ENCODE measurements at regions not wholly inside any gene's neighbourhood (a gene's known extent, or its start where the extent isn't known, plus 50 kb on each side); places are given as distances from the start of the nearest gene placed in this dataset.

DNA sequence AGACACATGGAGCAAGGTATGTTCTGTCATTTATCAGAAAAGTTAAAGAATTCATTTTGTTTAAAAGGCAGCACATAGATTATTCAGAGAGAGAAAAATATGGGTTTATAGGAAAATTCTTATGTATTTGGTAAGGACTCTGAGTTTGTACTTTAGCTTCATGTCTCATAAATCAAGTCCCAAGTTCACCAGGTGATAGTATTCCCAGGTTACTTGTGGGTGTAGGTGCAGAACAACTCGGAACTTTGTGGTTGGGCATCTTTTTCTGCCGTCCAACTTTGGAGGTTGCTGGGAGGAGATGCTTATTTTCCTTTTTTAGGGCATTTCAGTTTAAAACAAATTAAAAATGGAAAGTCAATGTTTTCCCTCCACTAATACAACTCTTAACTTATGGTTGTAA, 269.8 kb upstream of the DMRT1 start:
- TF ChIP-seq, protein P1, sequence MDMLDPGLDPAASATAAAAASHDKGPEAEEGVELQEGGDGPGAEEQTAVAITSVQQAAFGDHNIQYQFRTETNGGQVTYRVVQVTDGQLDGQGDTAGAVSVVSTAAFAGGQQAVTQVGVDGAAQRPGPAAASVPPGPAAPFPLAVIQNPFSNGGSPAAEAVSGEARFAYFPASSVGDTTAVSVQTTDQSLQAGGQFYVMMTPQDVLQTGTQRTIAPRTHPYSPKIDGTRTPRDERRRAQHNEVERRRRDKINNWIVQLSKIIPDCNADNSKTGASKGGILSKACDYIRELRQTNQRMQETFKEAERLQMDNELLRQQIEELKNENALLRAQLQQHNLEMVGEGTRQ (IDR thresholded peaks at IDR 0.05) = no peak
- TF ChIP-seq POLR2A (IDR thresholded peaks at IDR 0.05; ENCODE audit: low read length) = no peak
- TF ChIP-seq, protein P2, sequence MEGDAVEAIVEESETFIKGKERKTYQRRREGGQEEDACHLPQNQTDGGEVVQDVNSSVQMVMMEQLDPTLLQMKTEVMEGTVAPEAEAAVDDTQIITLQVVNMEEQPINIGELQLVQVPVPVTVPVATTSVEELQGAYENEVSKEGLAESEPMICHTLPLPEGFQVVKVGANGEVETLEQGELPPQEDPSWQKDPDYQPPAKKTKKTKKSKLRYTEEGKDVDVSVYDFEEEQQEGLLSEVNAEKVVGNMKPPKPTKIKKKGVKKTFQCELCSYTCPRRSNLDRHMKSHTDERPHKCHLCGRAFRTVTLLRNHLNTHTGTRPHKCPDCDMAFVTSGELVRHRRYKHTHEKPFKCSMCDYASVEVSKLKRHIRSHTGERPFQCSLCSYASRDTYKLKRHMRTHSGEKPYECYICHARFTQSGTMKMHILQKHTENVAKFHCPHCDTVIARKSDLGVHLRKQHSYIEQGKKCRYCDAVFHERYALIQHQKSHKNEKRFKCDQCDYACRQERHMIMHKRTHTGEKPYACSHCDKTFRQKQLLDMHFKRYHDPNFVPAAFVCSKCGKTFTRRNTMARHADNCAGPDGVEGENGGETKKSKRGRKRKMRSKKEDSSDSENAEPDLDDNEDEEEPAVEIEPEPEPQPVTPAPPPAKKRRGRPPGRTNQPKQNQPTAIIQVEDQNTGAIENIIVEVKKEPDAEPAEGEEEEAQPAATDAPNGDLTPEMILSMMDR (IDR thresholded peaks at IDR 0.05) = no peak
- TF ChIP-seq SREBF2 (IDR thresholded peaks at IDR 0.05) = no peak
- TF ChIP-seq MAFK (IDR thresholded peaks at IDR 0.05; ENCODE audit: partially characterized antibody) = no peak
- no peak for TF ChIP-seq CHD4 (IDR thresholded peaks at IDR 0.05; ENCODE audit: borderline replicate concordance)
- TF ChIP-seq, protein P3, sequence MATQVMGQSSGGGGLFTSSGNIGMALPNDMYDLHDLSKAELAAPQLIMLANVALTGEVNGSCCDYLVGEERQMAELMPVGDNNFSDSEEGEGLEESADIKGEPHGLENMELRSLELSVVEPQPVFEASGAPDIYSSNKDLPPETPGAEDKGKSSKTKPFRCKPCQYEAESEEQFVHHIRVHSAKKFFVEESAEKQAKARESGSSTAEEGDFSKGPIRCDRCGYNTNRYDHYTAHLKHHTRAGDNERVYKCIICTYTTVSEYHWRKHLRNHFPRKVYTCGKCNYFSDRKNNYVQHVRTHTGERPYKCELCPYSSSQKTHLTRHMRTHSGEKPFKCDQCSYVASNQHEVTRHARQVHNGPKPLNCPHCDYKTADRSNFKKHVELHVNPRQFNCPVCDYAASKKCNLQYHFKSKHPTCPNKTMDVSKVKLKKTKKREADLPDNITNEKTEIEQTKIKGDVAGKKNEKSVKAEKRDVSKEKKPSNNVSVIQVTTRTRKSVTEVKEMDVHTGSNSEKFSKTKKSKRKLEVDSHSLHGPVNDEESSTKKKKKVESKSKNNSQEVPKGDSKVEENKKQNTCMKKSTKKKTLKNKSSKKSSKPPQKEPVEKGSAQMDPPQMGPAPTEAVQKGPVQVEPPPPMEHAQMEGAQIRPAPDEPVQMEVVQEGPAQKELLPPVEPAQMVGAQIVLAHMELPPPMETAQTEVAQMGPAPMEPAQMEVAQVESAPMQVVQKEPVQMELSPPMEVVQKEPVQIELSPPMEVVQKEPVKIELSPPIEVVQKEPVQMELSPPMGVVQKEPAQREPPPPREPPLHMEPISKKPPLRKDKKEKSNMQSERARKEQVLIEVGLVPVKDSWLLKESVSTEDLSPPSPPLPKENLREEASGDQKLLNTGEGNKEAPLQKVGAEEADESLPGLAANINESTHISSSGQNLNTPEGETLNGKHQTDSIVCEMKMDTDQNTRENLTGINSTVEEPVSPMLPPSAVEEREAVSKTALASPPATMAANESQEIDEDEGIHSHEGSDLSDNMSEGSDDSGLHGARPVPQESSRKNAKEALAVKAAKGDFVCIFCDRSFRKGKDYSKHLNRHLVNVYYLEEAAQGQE (IDR thresholded peaks at IDR 0.05) = no peak
- TF ChIP-seq, protein P4, sequence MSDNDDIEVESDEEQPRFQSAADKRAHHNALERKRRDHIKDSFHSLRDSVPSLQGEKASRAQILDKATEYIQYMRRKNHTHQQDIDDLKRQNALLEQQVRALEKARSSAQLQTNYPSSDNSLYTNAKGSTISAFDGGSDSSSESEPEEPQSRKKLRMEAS (IDR thresholded peaks at IDR 0.05) = no peak
- no peak for TF ChIP-seq POLR2AphosphoS2 (conservative IDR thresholded peaks at IDR 0.05; ENCODE audit: low read length)
- TF ChIP-seq EP300 (IDR thresholded peaks at IDR 0.05) = no peak
- no peak for TF ChIP-seq HOXA7 (CRISPR knock-in tag; IDR thresholded peaks at IDR 0.05)

Measured in A549 (cell line).